NT2/D1 (cell line): ENCODE measurements at regions not wholly inside any gene's neighbourhood (a gene's known extent, or its start where the extent isn't known, plus 50 kb on each side); places are given as distances from the start of the nearest gene placed in this dataset.

Experiments used
- SUZ12 ChIP-seq: IDR thresholded peaks from 2 replicates; pipeline ENCODE4 v1.6.1; 2011; ENCODE audit not compliant: insufficient read length, insufficient read depth; ENCODE audit errors: extremely low read depth
- YY1 ChIP-seq: IDR thresholded peaks from 2 replicates; pipeline ENCODE4 v1.6.1; 2011; ENCODE audit not compliant: insufficient read length, insufficient read depth
- ZNF274 ChIP-seq: IDR thresholded peaks from 2 replicates; pipeline ENCODE4 v1.6.1; 2011; ENCODE audit warnings: mild to moderate bottlenecking, low read depth, low read length

- TF ChIP-seq YY1 = no peak
- TF ChIP-seq SUZ12 = no peak
- no peak for TF ChIP-seq ZNF274
Observed at GRCh38 chr5:155104441-155104840, 90.9 kb downstream of the KIF4B start.
